IPS-15b (cell line): ENCODE measurements at regions not wholly inside any gene's neighbourhood (a gene's known extent, or its start where the extent isn't known, plus 50 kb on each side); places are given as distances from the start of the nearest gene placed in this dataset.

Source experiments
- H3K27me3 ChIP-seq: one replicate; pipeline ENCODE4 v1.6.1; 2013; ENCODE audit warnings: low read length; ENCODE audit not compliant: control insufficient read depth, insufficient read depth
- H3K36me3 ChIP-seq: one replicate; pipeline ENCODE4 v1.6.1; 2013; ENCODE audit warnings: low read length; ENCODE audit not compliant: control insufficient read depth, insufficient read depth
- H3K4me1 ChIP-seq: one replicate; pipeline ENCODE4 v1.6.1; 2013; ENCODE audit warnings: mild to moderate bottlenecking, low read length; ENCODE audit not compliant: control insufficient read depth, insufficient read depth
- H3K4me3 ChIP-seq: one replicate; pipeline ENCODE4 v1.5.1; 2013; ENCODE audit warnings: low read depth, low read length
- H3K9ac ChIP-seq: one replicate; pipeline ENCODE4 v1.6.1; 2013; ENCODE audit warnings: low read depth, mild to moderate bottlenecking, low read length
- H3K9me3 ChIP-seq: one replicate; pipeline ENCODE4 v1.6.1; 2013; ENCODE audit warnings: mild to moderate bottlenecking, low read length; ENCODE audit not compliant: control insufficient read depth, insufficient read depth

GRCh38 chr18:43605224-43605623, 327.9 kb upstream of the SYT4 start:
- H3K4me1 ChIP-seq: no peaks in the 10 kb centered on the region
- H3K9me3 ChIP-seq: no peaks in the 10 kb centered on the region
- H3K36me3 ChIP-seq: no peaks in the 10 kb centered on the region
- no peaks in the 10 kb centered on the region for H3K27me3 ChIP-seq
- H3K9ac ChIP-seq: no peak overlapping the region
- no peak overlapping the region for H3K4me3 ChIP-seq

GRCh38 chr18:43606795-43607194, 329.5 kb upstream of the SYT4 start:
- Histone ChIP-seq H3K36me3 (no peaks in the 10 kb centered on the region), H3K4me1 (no peaks in the 10 kb centered on the region), H3K4me3 (no peak overlapping the region), H3K27me3 (no peaks in the 10 kb centered on the region), H3K9me3 (no peaks in the 10 kb centered on the region), H3K9ac (no peak overlapping the region)

GRCh38 chr18:43620936-43621335, 343.6 kb upstream of the SYT4 start:
- no peak overlapping the region for H3K9ac ChIP-seq
- no peaks in the 10 kb centered on the region for H3K9me3 ChIP-seq
- H3K36me3 ChIP-seq: no peaks in the 10 kb centered on the region
- no peaks in the 10 kb centered on the region for H3K27me3 ChIP-seq
- no peaks in the 10 kb centered on the region for H3K4me1 ChIP-seq
- no peak overlapping the region for H3K4me3 ChIP-seq

GRCh38 chr18:43622024-43622423, 344.7 kb upstream of the SYT4 start:
- Histone ChIP-seq H3K4me3 (no peak overlapping the region), H3K27me3 (no peaks in the 10 kb centered on the region), H3K36me3 (no peaks in the 10 kb centered on the region), H3K9me3 (no peaks in the 10 kb centered on the region), H3K4me1 (no peaks in the 10 kb centered on the region), H3K9ac (no peak overlapping the region)

GRCh38 chr18:43625582-43625981, 348.3 kb upstream of the SYT4 start:
- no peaks in the 10 kb centered on the region for H3K36me3 ChIP-seq
- H3K9ac ChIP-seq: no peak overlapping the region
- no peak overlapping the region for H3K4me3 ChIP-seq
- no peaks in the 10 kb centered on the region for H3K27me3 ChIP-seq
- no peaks in the 10 kb centered on the region for H3K9me3 ChIP-seq
- H3K4me1 ChIP-seq: no peaks in the 10 kb centered on the region

GRCh38 chr18:43627848-43628530, 350.7 kb upstream of the SYT4 start:
- no peak overlapping the region for H3K4me3 ChIP-seq

GRCh38 chr18:43634994-43635393, 357.7 kb upstream of the SYT4 start:
- Histone ChIP-seq H3K36me3 (no peaks in the 10 kb centered on the region), H3K9ac (no peak overlapping the region), H3K9me3 (no peaks in the 10 kb centered on the region)

More at GRCh38 chr18:43627848-43628530, 350.7 kb upstream of the SYT4 start:
- no peaks in the 10 kb centered on the region for H3K4me1 ChIP-seq
- H3K9ac ChIP-seq: no peak overlapping the region
- no peaks in the 10 kb centered on the region for H3K27me3 ChIP-seq
- no peaks in the 10 kb centered on the region for H3K36me3 ChIP-seq
- no peaks in the 10 kb centered on the region for H3K9me3 ChIP-seq

GRCh38 chr18:43635397-43635796, 358.1 kb upstream of the SYT4 start:
- H3K9ac ChIP-seq: no peak overlapping the region
- no peak overlapping the region for H3K4me3 ChIP-seq
- H3K27me3 ChIP-seq: no peaks in the 10 kb centered on the region
- no peaks in the 10 kb centered on the region for H3K9me3 ChIP-seq
- no peaks in the 10 kb centered on the region for H3K36me3 ChIP-seq
- no peaks in the 10 kb centered on the region for H3K4me1 ChIP-seq

More at GRCh38 chr18:43634994-43635393, 357.7 kb upstream of the SYT4 start:
- no peak overlapping the region for H3K4me3 ChIP-seq
- H3K27me3 ChIP-seq: no peaks in the 10 kb centered on the region
- H3K4me1 ChIP-seq: no peaks in the 10 kb centered on the region

- H3K9ac ChIP-seq: no peak overlapping the region
- no peaks in the 10 kb centered on the region for H3K27me3 ChIP-seq
- H3K4me3 ChIP-seq: no peak overlapping the region
- no peaks in the 10 kb centered on the region for H3K36me3 ChIP-seq
- H3K9me3 ChIP-seq: no peaks in the 10 kb centered on the region
- H3K4me1 ChIP-seq: no peaks in the 10 kb centered on the region
These were observed 365.5 kb upstream of the SYT4 start for GRCh38 chr18:43642727-43643330.

GRCh38 chr18:43648002-43648401, 370.7 kb upstream of the SYT4 start:
- Histone ChIP-seq H3K36me3 (no peaks in the 10 kb centered on the region), H3K4me3 (no peak overlapping the region), H3K4me1 (no peaks in the 10 kb centered on the region), H3K27me3 (no peaks in the 10 kb centered on the region), H3K9me3 (no peaks in the 10 kb centered on the region), H3K9ac (no peak overlapping the region)

- Histone ChIP-seq H3K9ac (no peak overlapping the region), H3K27me3 (no peaks in the 10 kb centered on the region), H3K4me1 (no peaks in the 10 kb centered on the region), H3K4me3 (no peak overlapping the region), H3K36me3 (no peaks in the 10 kb centered on the region), H3K9me3 (no peaks in the 10 kb centered on the region)
These were observed 372.5 kb upstream of the SYT4 start for GRCh38 chr18:43649649-43650357.

GRCh38 chr18:43650426-43650825, 373.1 kb upstream of the SYT4 start:
- no peaks in the 10 kb centered on the region for H3K27me3 ChIP-seq
- no peaks in the 10 kb centered on the region for H3K4me1 ChIP-seq

More at GRCh38 chr18:43650426-43650825, 373.1 kb upstream of the SYT4 start:
- H3K9ac ChIP-seq: no peak overlapping the region
- no peaks in the 10 kb centered on the region for H3K9me3 ChIP-seq
- H3K4me3 ChIP-seq: no peak overlapping the region
- no peaks in the 10 kb centered on the region for H3K36me3 ChIP-seq
